ENCODE measurements at regions not wholly inside any gene's neighbourhood (a gene's known extent, or its start where the extent isn't known, plus 50 kb on each side); places are given as distances from the start of the nearest gene placed in this dataset.
"Not testable (repeated sequence)": the region's sequence is repeated elsewhere in the genome, so short reads cannot be mapped to it uniquely, and the experiment has no call there.

GRCh38 chr5:32842813-32843530 is 131.9 kb downstream of the NPR3 start:
- no peak for DNase-seq (ENCODE audit: low read depth, low spot score)

GRCh38 chr5:32843531-32843895 is 132.4 kb downstream of the NPR3 start:
- no peak for DNase-seq (ENCODE audit: low read depth, low spot score)

GRCh38 chr5:32845171-32845570 is 134.1 kb downstream of the NPR3 start:
- no peak for DNase-seq (ENCODE audit: low read depth, low spot score)

GRCh38 chr5:32848120-32848519 is 137.0 kb downstream of the NPR3 start:
- DNase-seq (ENCODE audit: low read depth, low spot score) = no peak

GRCh38 chr5:32848681-32849080 is 137.6 kb downstream of the NPR3 start:
- DNase-seq (ENCODE audit: low read depth, low spot score) = no peak

GRCh38 chr5:32850817-32851496 is 139.8 kb downstream of the NPR3 start:
- DNase-seq (ENCODE audit: low read depth, low spot score) = no peak

- no peak for DNase-seq (ENCODE audit: low read depth, low spot score)
Observed at GRCh38 chr5:32851559-32852173, 140.5 kb downstream of the NPR3 start.

- no peak for DNase-seq (ENCODE audit: low read depth, low spot score)
Observed at GRCh38 chr5:32852535-32852934, 141.4 kb downstream of the NPR3 start.

- DNase-seq (ENCODE audit: low read depth, low spot score) = no peak
Observed at GRCh38 chr5:32852976-32853375, 141.9 kb downstream of the NPR3 start.

- no peak for DNase-seq (ENCODE audit: low read depth, low spot score)
Observed at GRCh38 chr5:32854473-32854872, 143.4 kb downstream of the NPR3 start.

- DNase-seq (ENCODE audit: low read depth, low spot score) = no peak
Observed at GRCh38 chr5:32859211-32859641, 148.1 kb downstream of the NPR3 start.

- no peak for DNase-seq (ENCODE audit: low read depth, low spot score)
Observed at GRCh38 chr5:32865475-32865874, 154.4 kb downstream of the NPR3 start.

GRCh38 chr5:32866138-32866537 is 155.0 kb downstream of the NPR3 start:
- DNase-seq (ENCODE audit: low read depth, low spot score) = no peak

- DNase-seq (ENCODE audit: low read depth, low spot score) = no peak
Observed at GRCh38 chr5:32869216-32869615, 158.1 kb downstream of the NPR3 start.

- DNase-seq (ENCODE audit: low read depth, low spot score) = no peak
Observed at GRCh38 chr5:32876791-32877190, 165.7 kb downstream of the NPR3 start.

- DNase-seq (ENCODE audit: low read depth, low spot score) = not testable (repeated sequence)
Observed at GRCh38 chr5:32879364-32879763, 168.2 kb downstream of the NPR3 start.

GRCh38 chr5:32880796-32881195 is 169.7 kb downstream of the NPR3 start:
- DNase-seq (ENCODE audit: low read depth, low spot score) = no peak

- DNase-seq (ENCODE audit: low read depth, low spot score) = no peak
Observed at GRCh38 chr5:32887390-32887789, 176.3 kb downstream of the NPR3 start.

GRCh38 chr5:32889078-32889477 is 178.0 kb downstream of the NPR3 start:
- DNase-seq (ENCODE audit: low read depth, low spot score) = no peak

- no peak for DNase-seq (ENCODE audit: low read depth, low spot score)
Observed at GRCh38 chr5:32903613-32904012, 192.5 kb downstream of the NPR3 start.

GRCh38 chr5:32908641-32909040 is 197.5 kb downstream of the NPR3 start:
- no peak for DNase-seq (ENCODE audit: low read depth, low spot score)

- no peak for DNase-seq (ENCODE audit: low read depth, low spot score)
Observed at GRCh38 chr5:32909207-32909606, 198.1 kb downstream of the NPR3 start.

- DNase-seq (ENCODE audit: low read depth, low spot score) = no peak
Observed at GRCh38 chr5:32916648-32917047, 205.5 kb downstream of the NPR3 start.

Measured in pulmonary artery endothelial cell (primary cell).